GM12873 (cell line): ENCODE measurements at regions not wholly inside any gene's neighbourhood (a gene's known extent, or its start where the extent isn't known, plus 50 kb on each side); places are given as distances from the start of the nearest gene placed in this dataset.

Experiments used
- CTCF ChIP-seq: IDR thresholded peaks from 2 replicates; pipeline ENCODE4 v1.5.1; 2012; ENCODE audit warnings: low read depth, mild to moderate bottlenecking, moderate library complexity, low read length, control low read depth; ENCODE audit not compliant: insufficient read depth; ENCODE audit errors: missing control alignments

GRCh38 chr10:120749856-120750566, 101.2 kb upstream of the WDR11 start:
- no peak for TF ChIP-seq CTCF

GRCh38 chr10:120755771-120756170, 95.4 kb upstream of the WDR11 start:
- no peak for TF ChIP-seq CTCF

GRCh38 chr10:120760253-120760652, 90.9 kb upstream of the WDR11 start:
- TF ChIP-seq CTCF = no peak

- TF ChIP-seq CTCF = no peak
These were observed 89.2 kb upstream of the WDR11 start for GRCh38 chr10:120761951-120762350.

- no peak for TF ChIP-seq CTCF
These were observed 85.8 kb upstream of the WDR11 start for GRCh38 chr10:120765226-120765803.

- TF ChIP-seq CTCF = no peak
These were observed 82.9 kb upstream of the WDR11 start for GRCh38 chr10:120768227-120768626.

- TF ChIP-seq CTCF = no peak
These were observed 80.7 kb upstream of the WDR11 start for GRCh38 chr10:120770496-120770895.
